HepG2 (cell line): ENCODE measurements at regions not wholly inside any gene's neighbourhood (a gene's known extent, or its start where the extent isn't known, plus 50 kb on each side); places are given as distances from the start of the nearest gene placed in this dataset.

Source experiments
- ATAC-seq: fragments of 200-7000 bp; cut with Tn5 transposase; 3 replicates; pipeline ENCODE4 v1.9.1; 2020; ENCODE audit warnings: mild to moderate bottlenecking, moderate library complexity
- BruUV-seq: library from RNA; stranded (reverse); fragments of 400-500 nt; replicated peaks from 2 replicates; lab custom pipeline; 2021; lab: Mats Ljungman, UMichigan
- CTCF ChIA-PET: fragments of 300-600 bp; formaldehyde crosslinking; extraction: SDS; loops from one replicate; lab custom pipeline; 2021; ENCODE audit warnings: low total read pairs, inconsistent platforms, low intra/inter-chr PET ratio; lab: Yijun Ruan, JAX
- POLR2A ChIA-PET: fragments of 350-600 bp; sonication (Branson Sonifier 250); formaldehyde crosslinking; loops from one replicate; lab custom pipeline; 2020; ENCODE audit warnings: antibody characterized with exemption, inconsistent platforms; lab: Yijun Ruan, JAX
- DNase-seq: peaks from one replicate; pipeline ENCODE4 v3.0.0-alpha.2; 2015; ENCODE audit warnings: low spot score
- FAIRE-seq: peaks from 3 replicates; lab custom pipeline; 2011; peaks lifted over from hg19 to GRCh38; lab: Jason Lieb, UNC
- H2AFZ ChIP-seq: one replicate; pipeline ENCODE4 v1.6.1; 2011; ENCODE audit warnings: low read length, inconsistent platforms
- H3K27ac ChIP-seq: fragments of 300-600 bp; 3 replicates; pipeline ENCODE4 v1.8.0; 2011; ENCODE audit warnings: mixed run types, mild to moderate bottlenecking, mixed read lengths, low read length, inconsistent platforms; ENCODE audit not compliant: insufficient read depth; ENCODE audit errors: extremely low read length
- H3K27me3 ChIP-seq, 2 experiments: fragments of 200-600 bp in 1 of 2; 2 replicates in 1 of 2; 3 replicates in 1 of 2; pipeline versions ENCODE4 v1.6.0 to v1.8.0; 2011; ENCODE audit warnings: low read length in 2 of 2, mild to moderate bottlenecking in 2 of 2, moderate library complexity in 2 of 2, inconsistent platforms in 1 of 2; ENCODE audit not compliant: insufficient read depth in 2 of 2, control insufficient read depth in 1 of 2
- H3K36me3 ChIP-seq, 2 experiments: fragments of 200-600 bp in 1 of 2; replicated peaks in 1 of 2; 2 replicates in 1 of 2; 3 replicates in 1 of 2; pipeline versions ENCODE4 v1.5.1 to v1.8.0; 2011; ENCODE audit warnings: low read length in 2 of 2, inconsistent platforms in 1 of 2; ENCODE audit not compliant: insufficient read depth in 2 of 2, control insufficient read depth in 1 of 2
- H3K4me1 ChIP-seq: 2 replicates; pipeline ENCODE4 v1.5.1; 2012; ENCODE audit warnings: low read length, inconsistent platforms; ENCODE audit not compliant: insufficient read depth
- H3K4me2 ChIP-seq: 2 replicates; pipeline ENCODE4 v1.6.0; 2011; ENCODE audit warnings: low read depth, low read length, inconsistent platforms
- H3K4me3 ChIP-seq, 3 experiments: fragments of 200-600 bp in 1 of 3; sonication (generic), shearing (Covaris generic) in 1 of 3; replicated peaks in 1 of 3; 2 replicates each; pipeline ENCODE4 v1.5.1; 2011 to 2016; ENCODE audit warnings: low read length in 3 of 3, inconsistent platforms in 2 of 3, low read depth in 2 of 3, mild to moderate bottlenecking in 2 of 3, control low read depth in 1 of 3, mixed read lengths in 1 of 3; ENCODE audit not compliant: insufficient read depth in 1 of 3
- H3K79me2 ChIP-seq: one replicate; pipeline ENCODE4 v1.6.1; 2011; ENCODE audit warnings: low read length, inconsistent platforms; ENCODE audit not compliant: insufficient read depth
- H3K9ac ChIP-seq: 2 replicates; pipeline ENCODE4 v1.6.0; 2011; ENCODE audit warnings: mild to moderate bottlenecking, low read depth, low read length, inconsistent platforms; ENCODE audit not compliant: insufficient read depth
- H3K9me3 ChIP-seq: 2 replicates; pipeline ENCODE4 v1.5.1; 2012; ENCODE audit warnings: mild to moderate bottlenecking, low read length
- H4K20me1 ChIP-seq: 2 replicates; pipeline ENCODE4 v1.6.0; 2011; ENCODE audit warnings: inconsistent platforms, mild to moderate bottlenecking, low read length, moderate library complexity; ENCODE audit not compliant: insufficient read depth
- E2F5 ChIP-seq: sonication (generic); formaldehyde crosslinking; conservative IDR thresholded peaks from 2 replicates; pipeline ENCODE4 v1.4.0; 2020; ENCODE audit warnings: missing genetic modification reagents
- FOXA3 ChIP-seq: IDR thresholded peaks from 2 replicates; pipeline ENCODE4 v1.6.1; 2016; ENCODE audit warnings: missing genetic modification reagents, missing compliant biosample characterization
- IKZF1 ChIP-seq: fragments of 450-650 bp; IDR thresholded peaks from 2 replicates; pipeline ENCODE4 v1.7.1; 2016
- JDP2 ChIP-seq: sonication (generic); formaldehyde crosslinking; IDR thresholded peaks from 2 replicates; pipeline ENCODE4 v1.8.1; 2022; ENCODE audit warnings: missing genetic modification reagents, borderline replicate concordance
- MIXL1 ChIP-seq: IDR thresholded peaks from 2 replicates; pipeline ENCODE4 v1.6.1; 2016
- RELA ChIP-seq: sonication (generic); formaldehyde crosslinking; IDR thresholded peaks from 2 replicates; pipeline ENCODE4 v1.4.0; 2020; ENCODE audit warnings: missing genetic modification reagents
- RFX5 ChIP-seq: IDR thresholded peaks from 2 replicates; pipeline ENCODE4 v1.6.1; 2011; ENCODE audit warnings: low read depth, low read length, improper control_type of control experiment
- SMYD3 ChIP-seq: sonication (generic); formaldehyde crosslinking; IDR thresholded peaks from 2 replicates; pipeline ENCODE4 v1.8.1; 2023; ENCODE audit warnings: mild to moderate bottlenecking, missing genetic modification reagents
- SP4 ChIP-seq: sonication (generic); formaldehyde crosslinking; IDR thresholded peaks from 2 replicates; pipeline ENCODE4 v1.8.1; 2023; ENCODE audit warnings: mild to moderate bottlenecking, missing genetic modification reagents
- TBL1XR1 ChIP-seq: fragments of 150-350 bp; IDR thresholded peaks from 2 replicates; pipeline ENCODE4 v1.6.1; 2014; ENCODE audit warnings: borderline replicate concordance, low read length; ENCODE audit not compliant: partially characterized antibody
- ZFP41 ChIP-seq: sonication (generic); formaldehyde crosslinking; IDR thresholded peaks from 2 replicates; pipeline ENCODE4 v1.4.0; 2020; ENCODE audit warnings: mild to moderate bottlenecking, missing genetic modification reagents, borderline replicate concordance
- ZNF260 ChIP-seq: sonication (generic); formaldehyde crosslinking; IDR thresholded peaks from 2 replicates; pipeline ENCODE4 v1.4.0; 2020; ENCODE audit warnings: missing genetic modification reagents, low read depth, mild to moderate bottlenecking, borderline replicate concordance
- ZNF451 ChIP-seq: sonication (generic); formaldehyde crosslinking; IDR thresholded peaks from 2 replicates; pipeline ENCODE4 v1.5.0; 2020; ENCODE audit warnings: mild to moderate bottlenecking, missing genetic modification reagents
- ZNF460 ChIP-seq: sonication (generic); formaldehyde crosslinking; IDR thresholded peaks from 2 replicates; pipeline ENCODE4 v1.5.1; 2020; ENCODE audit warnings: missing genetic modification reagents, mild to moderate bottlenecking, borderline replicate concordance
- ZNF468 ChIP-seq: sonication (generic); formaldehyde crosslinking; IDR thresholded peaks from 2 replicates; pipeline ENCODE4 v1.8.0; 2022; ENCODE audit warnings: mild to moderate bottlenecking, moderate library complexity, missing genetic modification reagents
- ZNF609 ChIP-seq: sonication (generic); formaldehyde crosslinking; IDR thresholded peaks from 2 replicates; pipeline ENCODE4 v1.4.0; 2020; ENCODE audit warnings: mild to moderate bottlenecking, missing genetic modification reagents, borderline replicate concordance
- WGBS: methylation state at CpG from one replicate; pipeline ENCODE4 v1.1.6; 2017; ENCODE audit warnings: low lambda C conversion rate; 5-methylcytosine and 5-hydroxymethylcytosine counted together
- in situ Hi-C: cut with HindIII; loops from 2 replicates; pipeline ENCODE4 v1.10.0; 2017; ENCODE audit warnings: low pct_unique_long_range_greater_than_20kb; ENCODE audit not compliant: extremely low pct_ligation_motif_present
- intact Hi-C: fragments of 100-400 bp; cut with micrococcal nuclease; formaldehyde crosslinking; loops from one replicate; pipeline ENCODE4 v1.10.0; 2022; ENCODE audit not compliant: unreplicated experiment

GRCh38 chr10:36173364-36173763 is 531.3 kb upstream of the FZD8 start (continued):
- no peak for TF ChIP-seq ZNF468
- TF ChIP-seq, all 625 proteins: peak for 0

GRCh38 chr10:36171953-36172940 is 530.2 kb upstream of the FZD8 start:
- in situ Hi-C loops (no loop called here), intact Hi-C loops (no loop called here)
- Histone ChIP-seq H3K36me3 (no peaks in the 10 kb centered on the region), H3K4me3 (no peak overlapping the region), H3K27me3 (no peaks in the 10 kb centered on the region), H3K4me2 (no peak overlapping the region), H3K27ac (no peak overlapping the region), H3K4me1 (no peaks in the 10 kb centered on the region), H2AFZ (no peak overlapping the region), H4K20me1 (no peaks in the 10 kb centered on the region), H3K9me3 (no peaks in the 10 kb centered on the region), H3K79me2 (no peaks in the 10 kb centered on the region), H3K9ac (no peak overlapping the region)
- ChIA-PET CTCF (no interaction called here), POLR2A (no interaction called here)
- WGBS = 24% methylated on average over 10 of the region's 10 CpGs
- TF ChIP-seq E2F5 (no peak), ZNF260 (CRISPR knock-in tag) (no peak), ZNF451 (CRISPR knock-in tag) (no peak), ZNF460 (CRISPR knock-in tag) (no peak), IKZF1 (no peak), SMYD3 (CRISPR knock-in tag) (no peak), JDP2 (no peak), FOXA3 (CRISPR knock-in tag) (no peak), MIXL1 (CRISPR knock-in tag) (no peak), ZNF609 (CRISPR knock-in tag) (no peak), SP4 (CRISPR knock-in tag) (no peak), TBL1XR1 (no peak), RFX5 (no peak), ZFP41 (CRISPR knock-in tag) (no peak), RELA (CRISPR knock-in tag) (no peak)
- no peak for ATAC-seq
- DNase-seq = no peak
- BruUV-seq = no TSS peak
- no peak for FAIRE-seq
